ENCODE measurements at regions not wholly inside any gene's neighbourhood (a gene's known extent, or its start where the extent isn't known, plus 50 kb on each side); places are given as distances from the start of the nearest gene placed in this dataset.

- in situ Hi-C loops (cut with HindIII; ENCODE audit: low sequenced_read_pairs): no loop called here
- no peak for DNase-seq (ENCODE audit: low spot score)
Measured at GRCh38 chr4:97144199-97144598, 999.1 kb downstream of the STPG2 start.

DNA sequence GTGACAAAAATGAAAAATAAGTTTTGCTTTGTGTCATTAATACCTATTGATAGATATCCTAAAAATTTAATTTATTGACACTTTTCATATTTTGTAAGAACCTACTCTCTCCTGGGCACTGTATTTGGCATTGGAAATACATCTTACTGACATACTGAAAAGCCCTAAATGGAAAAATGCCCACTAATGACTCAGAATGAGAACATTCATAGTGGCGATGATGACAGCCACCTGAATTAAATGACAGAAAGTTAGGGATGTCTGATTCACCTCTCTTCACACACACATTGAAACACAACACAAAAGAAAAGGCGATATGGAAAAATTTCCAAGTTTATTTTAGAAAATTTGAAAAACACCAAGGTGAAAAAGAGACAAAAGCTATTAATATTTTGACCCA is 992.3 kb downstream of the STPG2 start:
- peak; percentile 72 for DNase-seq (ENCODE audit: low spot score)

GRCh38 chr4:97152149-97152548 is 991.1 kb downstream of the STPG2 start:
- in situ Hi-C loops (cut with HindIII; ENCODE audit: low sequenced_read_pairs): no loop called here
- peak; percentile 93 for DNase-seq (ENCODE audit: low spot score)

More for the DNA sequence above, 992.3 kb downstream of the STPG2 start:
- in situ Hi-C loops (cut with HindIII; ENCODE audit: low sequenced_read_pairs): no loop called here

- peak; percentile 42 for DNase-seq (ENCODE audit: low spot score)
- in situ Hi-C loops (cut with HindIII; ENCODE audit: low sequenced_read_pairs): no loop called here
Measured at GRCh38 chr4:97153042-97153441, 990.2 kb downstream of the STPG2 start.

- in situ Hi-C loops (cut with HindIII; ENCODE audit: low sequenced_read_pairs): no loop called here
- no peak for DNase-seq (ENCODE audit: low spot score)
Measured at GRCh38 chr4:97159625-97160024, 983.7 kb downstream of the STPG2 start.

DNA sequence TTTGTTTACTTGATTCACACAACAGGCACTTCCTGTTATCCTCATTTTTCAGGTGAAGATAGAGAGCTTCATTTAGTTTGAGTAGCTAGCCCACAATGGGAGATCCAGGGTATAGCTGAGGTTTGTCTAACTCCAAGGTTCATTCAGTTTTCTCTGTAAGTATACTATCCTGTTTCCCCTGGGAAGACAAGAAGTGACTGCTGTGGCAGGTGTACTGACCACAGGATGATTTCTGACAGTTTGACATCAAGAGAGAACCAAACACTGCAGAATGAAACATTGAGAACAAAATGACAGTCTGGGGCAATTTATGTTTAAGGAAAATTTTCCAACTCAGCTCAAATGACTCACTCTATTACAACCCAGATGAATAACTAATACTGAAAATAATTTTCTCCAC is 958.0 kb downstream of the STPG2 start:
- DNase-seq (ENCODE audit: low spot score): no peak
- in situ Hi-C loops (cut with HindIII; ENCODE audit: low sequenced_read_pairs): no loop called here

DNA sequence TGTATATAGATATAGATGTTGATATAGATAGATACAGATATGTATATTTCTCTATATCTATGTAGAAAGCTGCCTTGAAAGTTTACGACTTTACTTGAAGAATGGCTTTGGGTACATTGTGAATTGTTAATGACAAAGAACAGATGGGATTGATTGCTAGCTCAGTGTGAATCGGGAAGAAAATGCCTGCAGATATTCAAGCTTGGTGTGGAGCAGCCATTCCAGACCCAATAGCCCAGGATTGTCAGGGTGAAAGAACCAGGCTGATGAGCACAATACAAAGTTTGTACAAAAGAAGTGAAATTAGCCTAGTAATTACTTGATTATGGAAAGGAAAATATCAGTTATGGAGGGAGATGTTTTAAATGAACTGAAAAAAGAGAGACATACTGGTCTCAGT is 946.2 kb downstream of the STPG2 start:
- in situ Hi-C loops (cut with HindIII; ENCODE audit: low sequenced_read_pairs): no loop called here
- DNase-seq (ENCODE audit: low spot score): peak; percentile 18

GRCh38 chr4:97208749-97209148 is 934.5 kb downstream of the STPG2 start:
- in situ Hi-C loops (cut with HindIII; ENCODE audit: low sequenced_read_pairs): no loop called here
- DNase-seq (ENCODE audit: low spot score): no peak

DNA sequence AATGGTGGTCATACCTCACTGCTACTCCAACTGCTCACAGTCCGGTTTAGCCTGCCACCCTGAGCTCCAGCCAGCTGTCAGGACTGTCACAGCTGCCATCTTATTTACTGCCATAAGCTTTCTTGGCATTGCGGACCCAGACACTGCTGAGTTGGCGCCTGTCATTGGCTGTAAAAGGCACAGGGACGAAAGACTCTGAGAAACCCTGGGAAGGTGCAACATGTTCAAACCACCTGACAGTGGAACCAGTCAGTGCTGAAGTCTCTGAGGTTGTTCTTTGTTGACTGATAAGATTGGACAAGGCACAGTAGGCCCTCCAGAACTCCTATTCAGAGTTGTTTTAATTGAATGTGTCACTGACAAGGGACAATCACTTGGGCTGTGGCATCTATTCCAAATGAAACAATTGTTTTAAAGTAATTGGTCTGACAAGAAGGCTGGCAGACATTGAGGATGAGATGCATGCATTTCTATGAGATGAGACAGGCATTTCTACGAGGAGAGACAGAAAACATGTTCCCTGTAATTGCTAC is 927.8 kb downstream of the STPG2 start:
- peak; percentile 100 for DNase-seq (ENCODE audit: low spot score)
- in situ Hi-C loops (cut with HindIII; ENCODE audit: low sequenced_read_pairs): no loop called here

GRCh38 chr4:97216046-97216445 is 927.2 kb downstream of the STPG2 start:
- in situ Hi-C loops (cut with HindIII; ENCODE audit: low sequenced_read_pairs): no loop called here
- DNase-seq (ENCODE audit: low spot score): peak; percentile 68

GRCh38 chr4:97235521-97235920 is 907.8 kb downstream of the STPG2 start:
- peak; percentile 24 for DNase-seq (ENCODE audit: low spot score)
- in situ Hi-C loops (cut with HindIII; ENCODE audit: low sequenced_read_pairs): no loop called here

GRCh38 chr4:97238956-97239666 is 904.2 kb downstream of the STPG2 start:
- DNase-seq (ENCODE audit: low spot score): no peak
- in situ Hi-C loops (cut with HindIII; ENCODE audit: low sequenced_read_pairs): no loop called here

- in situ Hi-C loops (cut with HindIII; ENCODE audit: low sequenced_read_pairs): no loop called here
- DNase-seq (ENCODE audit: low spot score): no peak
Measured at GRCh38 chr4:97239667-97239997, 903.6 kb downstream of the STPG2 start.

- in situ Hi-C loops (cut with HindIII; ENCODE audit: low sequenced_read_pairs): no loop called here
- DNase-seq (ENCODE audit: low spot score): no peak
Measured at GRCh38 chr4:97252615-97253154, 890.6 kb downstream of the STPG2 start.

DNA sequence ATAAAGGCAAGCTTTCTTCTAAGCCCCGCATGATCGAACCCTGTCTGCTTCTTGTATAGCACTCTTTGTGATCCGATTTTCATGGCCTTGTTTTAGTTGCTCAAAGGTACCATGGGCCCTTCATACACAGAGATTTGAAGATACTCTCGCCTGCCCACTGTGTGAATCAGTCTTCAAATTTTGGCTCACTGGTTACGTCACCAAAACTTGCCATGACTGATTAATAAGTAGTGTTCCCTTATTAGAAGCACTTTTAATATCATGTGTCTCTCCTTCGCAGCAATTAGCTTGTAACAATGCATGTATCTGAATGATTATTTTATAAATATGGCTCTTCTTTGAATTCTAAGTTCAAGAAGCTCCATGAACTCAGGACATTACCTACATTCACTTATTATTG is 880.5 kb downstream of the STPG2 start:
- DNase-seq (ENCODE audit: low spot score): no peak
- in situ Hi-C loops (cut with HindIII; ENCODE audit: low sequenced_read_pairs): no loop called here

- in situ Hi-C loops (cut with HindIII; ENCODE audit: low sequenced_read_pairs): no loop called here
- DNase-seq (ENCODE audit: low spot score): no peak
Measured at GRCh38 chr4:97270051-97270450, 873.2 kb downstream of the STPG2 start.

DNA sequence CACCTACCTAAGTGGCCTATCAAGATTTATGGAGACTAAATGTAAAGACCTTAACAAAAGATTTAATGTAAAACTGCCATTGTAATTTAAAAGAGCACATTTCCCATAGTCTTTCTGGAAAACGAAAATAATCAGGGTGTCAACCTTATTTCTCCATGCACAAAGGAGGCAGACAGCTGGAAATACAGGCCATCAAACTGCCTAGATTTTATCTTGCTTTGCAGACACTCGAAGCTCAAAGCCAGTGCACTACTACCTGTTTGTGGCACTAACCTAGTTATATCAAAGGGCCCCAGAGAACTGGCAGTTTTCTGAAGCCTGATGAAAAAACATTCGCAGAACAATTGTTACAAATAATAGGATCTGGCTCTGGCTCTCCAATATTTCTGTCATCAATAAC is 863.9 kb downstream of the STPG2 start:
- in situ Hi-C loops (cut with HindIII; ENCODE audit: low sequenced_read_pairs): no loop called here
- no peak for DNase-seq (ENCODE audit: low spot score)

DNA sequence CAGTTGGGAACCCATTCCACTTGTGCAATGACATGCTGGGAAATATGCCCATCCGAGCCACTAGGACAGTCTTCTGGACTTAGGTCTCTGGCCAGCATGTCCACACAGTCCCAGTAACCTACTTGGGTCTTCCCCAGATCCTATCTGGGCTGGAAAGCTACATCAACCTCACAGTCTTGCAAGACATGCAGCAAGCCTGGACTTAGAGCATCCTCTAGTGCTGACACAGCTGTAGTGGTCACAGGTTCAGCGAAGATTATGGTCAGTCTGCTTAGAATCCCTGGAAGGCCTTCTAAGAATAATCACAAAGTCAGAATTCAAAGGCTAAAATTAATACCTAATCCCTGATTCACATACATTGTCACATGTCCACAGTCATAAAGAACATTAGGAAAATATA is 842.7 kb downstream of the STPG2 start:
- DNase-seq (ENCODE audit: low spot score): no peak
- in situ Hi-C loops (cut with HindIII; ENCODE audit: low sequenced_read_pairs): no loop called here

DNA sequence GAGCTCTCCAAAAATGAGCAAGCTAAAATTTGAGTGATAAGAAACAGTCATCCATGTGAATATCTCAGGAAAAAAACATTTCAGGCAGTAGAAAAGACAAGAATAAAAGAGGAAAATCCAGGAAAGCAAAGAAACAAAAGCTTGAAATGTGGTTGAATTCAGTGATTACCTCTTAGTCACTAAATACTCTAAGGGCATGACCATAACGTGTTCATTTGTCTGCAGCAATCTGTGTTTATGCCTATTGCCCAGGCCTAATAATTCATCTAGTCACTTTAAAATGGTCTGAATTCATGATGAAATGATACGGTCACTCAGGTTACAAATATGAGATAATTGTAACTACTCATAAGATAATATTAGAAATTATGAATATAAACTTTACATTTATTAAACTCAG is 837.9 kb downstream of the STPG2 start:
- in situ Hi-C loops (cut with HindIII; ENCODE audit: low sequenced_read_pairs): no loop called here
- DNase-seq (ENCODE audit: low spot score): no peak

- peak; percentile 57 for DNase-seq (ENCODE audit: low spot score)
- in situ Hi-C loops (cut with HindIII; ENCODE audit: low sequenced_read_pairs): no loop called here
Measured at GRCh38 chr4:97309121-97309520, 834.2 kb downstream of the STPG2 start.

DNA sequence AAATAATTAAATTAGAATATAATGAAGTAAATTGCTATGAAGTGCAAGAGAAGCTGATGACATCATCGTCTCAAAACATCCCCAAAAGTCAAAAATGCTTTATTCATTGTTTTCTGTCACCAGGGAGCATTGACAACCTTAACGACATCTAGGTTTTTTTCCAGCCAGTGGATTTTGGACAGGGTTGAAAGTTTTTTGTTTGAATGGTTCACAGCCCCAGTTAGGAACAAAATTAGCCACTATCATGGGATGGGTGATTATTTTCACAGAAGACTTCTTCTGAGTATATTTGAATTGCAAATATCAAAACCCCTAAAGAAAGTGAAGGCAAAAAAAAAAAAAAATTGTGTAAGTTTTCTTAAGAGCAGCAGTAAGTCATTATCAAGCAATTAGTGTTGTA is 826.1 kb downstream of the STPG2 start:
- no peak for DNase-seq (ENCODE audit: low spot score)
- in situ Hi-C loops (cut with HindIII; ENCODE audit: low sequenced_read_pairs): no loop called here
